Panc1 (cell line): ENCODE measurements at regions not wholly inside any gene's neighbourhood (a gene's known extent, or its start where the extent isn't known, plus 50 kb on each side); places are given as distances from the start of the nearest gene placed in this dataset.

Experiments
- CTCF ChIP-seq: fragments of 450-650 bp; IDR thresholded peaks from 2 replicates; pipeline ENCODE4 v1.5.1; 2017; ENCODE audit warnings: mild to moderate bottlenecking
- POLR2AphosphoS5 ChIP-seq: IDR thresholded peaks from 2 replicates; pipeline ENCODE4 v1.6.1; 2012; ENCODE audit warnings: mild to moderate bottlenecking, low read depth, low read length, moderate library complexity
- REST ChIP-seq, 2 experiments: IDR thresholded peaks; 2 replicates each; pipeline ENCODE4 v1.6.1; 2011 to 2012; ENCODE audit warnings: low read depth in 2 of 2, control low read depth in 1 of 2, low read length in 1 of 2, mild to moderate bottlenecking in 1 of 2, moderate library complexity in 1 of 2; ENCODE audit not compliant: insufficient read depth in 1 of 2
- TCF7L2 ChIP-seq: IDR thresholded peaks from 2 replicates; pipeline ENCODE4 v1.6.1; 2011; ENCODE audit warnings: mild to moderate bottlenecking, low read depth, low read length, inconsistent platforms

- TF ChIP-seq CTCF (no peak), REST (IDR thresholded peaks at IDR 0.05; ENCODE audit: insufficient read depth in 1 of 2, low read depth in 2 of 2, low read length in 1 of 2) (no peak), POLR2AphosphoS5 (no peak), TCF7L2 (no peak)
Measured at GRCh38 chr11:109222761-109223160, 199.2 kb upstream of the C11orf87 start.
